ENCODE measurements at regions not wholly inside any gene's neighbourhood (a gene's known extent, or its start where the extent isn't known, plus 50 kb on each side); places are given as distances from the start of the nearest gene placed in this dataset.

DNA sequence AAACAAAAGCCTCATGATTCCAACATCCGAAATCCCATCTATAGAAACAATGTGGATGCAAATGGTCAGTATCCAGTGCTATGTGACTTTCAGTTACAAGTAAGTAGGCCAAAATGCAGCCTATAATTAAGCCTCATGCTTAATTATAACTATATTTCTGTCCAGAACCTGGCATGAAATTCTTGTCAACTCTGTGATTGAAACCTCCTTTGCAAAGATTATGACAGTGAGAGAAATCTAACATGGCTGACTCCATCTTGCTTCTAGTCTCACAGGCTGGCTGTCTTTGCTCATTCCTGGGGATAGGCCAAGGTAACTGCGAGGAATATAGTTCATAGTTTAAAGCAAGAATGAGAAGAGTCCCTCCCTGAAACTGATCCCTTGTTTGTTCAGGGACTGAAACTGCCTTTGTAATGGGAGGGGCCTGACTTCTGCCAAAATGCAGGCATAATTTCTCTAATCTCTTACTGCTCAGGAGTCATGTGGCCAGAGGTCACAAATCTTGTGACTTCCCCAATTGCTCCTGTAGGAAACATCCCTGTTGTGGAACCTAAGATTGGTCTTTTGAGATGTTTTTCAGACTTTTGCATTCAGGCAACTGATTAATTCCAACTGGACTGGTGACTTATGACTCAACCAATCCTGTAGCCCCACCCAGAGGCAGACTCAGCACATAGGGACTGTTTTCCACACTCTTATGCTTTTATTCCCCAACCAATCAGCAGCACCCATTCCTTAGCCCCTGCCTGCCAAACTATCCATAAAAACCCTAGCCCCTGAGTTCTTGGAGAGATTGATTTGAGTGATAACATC, 84.5 kb upstream of the TLK1 start:
- H3K4me1 ChIP-seq: peaks cover 0 to 23% (median 0%) of the 10 kb centered on the region in 12 donors
- H3K27ac ChIP-seq: peak overlapping the region in 1 of 12 donors; percentile 64
- TF ChIP-seq, protein P1, sequence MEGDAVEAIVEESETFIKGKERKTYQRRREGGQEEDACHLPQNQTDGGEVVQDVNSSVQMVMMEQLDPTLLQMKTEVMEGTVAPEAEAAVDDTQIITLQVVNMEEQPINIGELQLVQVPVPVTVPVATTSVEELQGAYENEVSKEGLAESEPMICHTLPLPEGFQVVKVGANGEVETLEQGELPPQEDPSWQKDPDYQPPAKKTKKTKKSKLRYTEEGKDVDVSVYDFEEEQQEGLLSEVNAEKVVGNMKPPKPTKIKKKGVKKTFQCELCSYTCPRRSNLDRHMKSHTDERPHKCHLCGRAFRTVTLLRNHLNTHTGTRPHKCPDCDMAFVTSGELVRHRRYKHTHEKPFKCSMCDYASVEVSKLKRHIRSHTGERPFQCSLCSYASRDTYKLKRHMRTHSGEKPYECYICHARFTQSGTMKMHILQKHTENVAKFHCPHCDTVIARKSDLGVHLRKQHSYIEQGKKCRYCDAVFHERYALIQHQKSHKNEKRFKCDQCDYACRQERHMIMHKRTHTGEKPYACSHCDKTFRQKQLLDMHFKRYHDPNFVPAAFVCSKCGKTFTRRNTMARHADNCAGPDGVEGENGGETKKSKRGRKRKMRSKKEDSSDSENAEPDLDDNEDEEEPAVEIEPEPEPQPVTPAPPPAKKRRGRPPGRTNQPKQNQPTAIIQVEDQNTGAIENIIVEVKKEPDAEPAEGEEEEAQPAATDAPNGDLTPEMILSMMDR (IDR thresholded peaks at IDR 0.05): no peak
- TF ChIP-seq POLR2A (IDR thresholded peaks at IDR 0.05): no peak
- no peak for DNase-seq
- H3K4me3 ChIP-seq: no peak overlapping the region
- intact Hi-C loops (cut with DNase I): no loop called here
- WGBS, 4 donors: 93 to 97% (median 94%) methylated on average over 2 of the region's 2 CpGs
- no peak for ATAC-seq
- no peaks in the 10 kb centered on the region for H3K36me3 ChIP-seq
- H3K9me3 ChIP-seq: peaks cover 0 to 18% (median 6%) of the 10 kb centered on the region in 12 donors
- H3K27me3 ChIP-seq: no peaks in the 10 kb centered on the region

DNA sequence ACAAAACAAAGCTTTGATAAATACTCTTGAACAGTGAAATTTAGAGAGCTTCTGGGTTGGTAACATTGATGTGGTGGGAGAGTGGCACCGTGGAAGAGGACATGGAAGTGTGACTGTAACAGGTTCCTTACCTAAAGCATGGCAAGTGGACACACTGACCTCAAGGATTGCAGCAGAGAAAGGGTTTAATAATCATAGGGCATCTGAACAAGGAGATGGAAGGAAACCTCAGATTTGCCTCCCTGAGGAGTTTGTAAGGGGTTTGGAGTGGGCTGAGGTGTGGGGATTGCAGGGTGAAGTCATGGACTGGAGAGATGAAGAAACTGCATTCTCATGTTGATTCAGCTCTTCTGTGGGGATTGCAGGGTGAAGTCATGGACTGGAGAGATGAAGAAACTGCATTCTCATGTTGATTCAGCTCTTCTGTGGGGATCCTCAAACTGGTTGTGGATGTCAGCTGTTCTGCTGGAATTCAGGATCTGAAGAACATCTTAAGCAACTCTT, 83.8 kb upstream of the TLK1 start:
- 60 to 92% (median 80%) methylated on average over 1 of the region's 1 CpG for WGBS, 4 donors
- H3K36me3 ChIP-seq: no peaks in the 10 kb centered on the region
- H3K27ac ChIP-seq: peak overlapping the region in 1 of 12 donors; percentile 64
- H3K27me3 ChIP-seq: no peaks in the 10 kb centered on the region
- intact Hi-C loops (cut with DNase I): no loop called here
- no peak overlapping the region for H3K4me3 ChIP-seq
- DNase-seq (no peak), ATAC-seq (no peak)
- H3K9me3 ChIP-seq: peaks cover 0 to 18% (median 6%) of the 10 kb centered on the region in 12 donors
- TF ChIP-seq, protein P1 (IDR thresholded peaks at IDR 0.05): no peak
- no peak for TF ChIP-seq POLR2A (IDR thresholded peaks at IDR 0.05)
- H3K4me1 ChIP-seq: peaks cover 0 to 23% (median 0%) of the 10 kb centered on the region in 12 donors

DNA sequence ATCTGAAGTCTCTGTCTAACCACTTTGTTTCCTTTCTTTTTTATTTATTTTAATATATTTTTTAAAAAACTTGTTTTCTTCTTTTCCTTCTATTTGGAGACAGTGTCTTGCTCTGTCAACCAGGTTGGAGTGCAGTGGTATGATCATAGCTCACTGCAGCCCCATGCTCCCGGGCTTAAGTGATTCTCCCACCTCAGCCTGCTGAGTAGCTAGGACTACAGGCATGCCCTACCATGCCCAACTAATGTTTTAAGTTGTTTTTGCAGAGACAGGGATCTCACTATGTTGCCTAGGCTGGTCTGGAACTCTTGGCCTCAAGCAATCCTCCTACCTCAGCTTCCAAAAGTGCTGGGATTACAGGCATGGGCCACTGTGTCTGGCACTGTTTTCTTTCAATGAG, 81.1 kb upstream of the TLK1 start:
- TF ChIP-seq, protein P1 (IDR thresholded peaks at IDR 0.05): no peak
- no peak for TF ChIP-seq POLR2A (IDR thresholded peaks at IDR 0.05)
- WGBS, 4 donors: 63 to 78% (median 69%) methylated on average over 1 of the region's 1 CpG
- ATAC-seq (no peak), DNase-seq (no peak)
- intact Hi-C loops (cut with DNase I): no loop called here
- H3K4me3 ChIP-seq: no peak overlapping the region
- H3K27ac ChIP-seq: no peak overlapping the region
- no peaks in the 10 kb centered on the region for H3K36me3 ChIP-seq
- peaks cover 0 to 3% (median 0%) of the 10 kb centered on the region in 12 donors for H3K4me1 ChIP-seq
- H3K9me3 ChIP-seq: peaks cover 0 to 16% (median 7%) of the 10 kb centered on the region in 12 donors
- H3K27me3 ChIP-seq: no peaks in the 10 kb centered on the region

DNA sequence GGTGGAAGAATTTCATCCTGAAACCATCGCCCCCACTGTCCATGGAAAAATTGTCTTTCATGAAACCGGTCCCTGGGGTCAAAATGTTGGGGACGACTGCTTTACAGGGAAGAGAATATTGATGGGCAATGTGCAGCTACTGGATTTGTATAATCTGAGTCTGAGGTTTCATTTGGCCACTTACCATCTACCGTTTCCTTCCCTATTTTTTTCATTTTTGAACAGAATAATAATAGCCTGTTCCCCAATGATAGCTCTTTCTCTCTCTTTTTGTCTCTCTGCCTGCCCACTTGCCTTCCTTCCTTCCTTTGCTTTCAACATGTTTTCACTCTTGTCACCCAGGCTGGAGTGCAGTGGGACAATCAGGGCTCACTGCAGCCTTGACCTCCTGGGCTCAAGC, 78.3 kb upstream of the TLK1 start:
- TF ChIP-seq, protein P1 (IDR thresholded peaks at IDR 0.05): no peak
- TF ChIP-seq POLR2A (IDR thresholded peaks at IDR 0.05): no peak
- Histone ChIP-seq H3K27me3 (no peaks in the 10 kb centered on the region), H3K4me1 (no peaks in the 10 kb centered on the region), H3K27ac (no peak overlapping the region), H3K4me3 (no peak overlapping the region), H3K36me3 (no peaks in the 10 kb centered on the region), H3K9me3 (peaks cover 0 to 3% (median 0%) of the 10 kb centered on the region in 12 donors)
- ATAC-seq: no peak
- DNase-seq: no peak
- intact Hi-C loops (cut with DNase I): no loop called here
- WGBS, 4 donors: 73 to 89% (median 81%) methylated on average over 4 of the region's 4 CpGs
